NOMO-1 (cell line): ENCODE measurements at regions not wholly inside any gene's neighbourhood (a gene's known extent, or its start where the extent isn't known, plus 50 kb on each side); places are given as distances from the start of the nearest gene placed in this dataset.
A peak's percentile ranks its signal among the peaks of the same experiment; 100 is the strongest.

ENCODE experiments used
- DNase-seq, 2 experiments: peaks; one replicate each; lab custom pipeline; 2025; ENCODE audit not compliant: unreplicated experiment in 2 of 2; lab: John Stamatoyannopoulos, UW

DNA sequence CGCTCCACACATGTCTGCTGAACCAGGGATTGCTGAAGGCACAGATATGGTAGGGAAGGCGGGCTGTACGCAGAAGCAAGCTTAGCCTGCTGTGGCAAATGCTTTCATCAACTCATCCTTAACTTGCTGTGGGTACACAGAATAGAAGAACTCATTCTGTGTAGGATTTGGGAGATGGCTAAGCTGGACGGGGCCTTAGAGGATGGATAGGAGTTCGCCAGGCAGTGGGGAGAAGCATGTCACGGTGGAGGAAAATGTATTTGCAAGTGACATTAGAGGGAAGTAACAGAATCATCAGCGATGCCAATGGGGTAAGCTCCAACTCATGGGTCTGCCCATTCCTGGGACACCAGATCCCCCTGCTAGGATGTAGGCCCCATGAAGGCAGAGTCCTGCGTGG is 96.7 kb upstream of the SMIM21 start:
- no peak for DNase-seq

DNA sequence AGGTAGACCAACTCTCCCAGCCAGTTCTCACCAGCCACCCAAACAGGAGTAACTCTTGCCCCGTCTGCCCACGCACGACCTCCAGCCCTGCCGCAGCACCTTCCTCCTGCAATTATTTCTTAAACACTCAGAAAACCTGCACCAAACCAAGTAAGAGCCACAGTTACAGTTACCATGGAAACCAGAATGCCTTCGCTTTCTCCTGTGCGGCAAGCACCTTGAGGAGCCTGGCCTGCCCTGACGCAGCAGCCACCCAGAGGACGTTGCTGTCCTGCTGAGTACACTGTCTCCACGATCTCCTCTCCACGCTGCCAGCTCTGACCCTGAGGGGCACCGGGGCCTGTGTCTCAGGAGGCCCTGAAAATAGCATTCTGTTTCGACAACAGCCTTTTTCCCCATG is 94.3 kb upstream of the SMIM21 start:
- no peak for DNase-seq

DNA sequence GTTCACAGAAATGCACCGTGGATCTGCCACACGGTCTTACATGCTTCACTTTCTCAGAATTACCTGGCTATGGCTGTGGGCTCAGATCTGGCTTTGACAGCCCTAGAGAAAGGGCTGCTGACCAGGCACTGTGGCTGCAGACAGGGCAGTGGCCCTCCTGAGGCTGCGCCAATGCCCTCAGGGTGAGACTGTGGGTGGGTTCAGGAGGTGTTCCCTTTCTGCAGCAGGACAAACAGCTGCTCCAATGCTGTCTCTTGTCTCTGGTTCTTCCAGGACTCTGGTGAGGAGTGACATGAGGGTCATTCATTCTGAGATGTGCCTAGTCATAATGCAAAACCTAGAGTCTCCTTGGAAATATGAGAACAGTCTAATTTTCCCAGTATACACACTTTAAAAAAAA is 90.5 kb upstream of the SMIM21 start:
- DNase-seq = no peak

DNA sequence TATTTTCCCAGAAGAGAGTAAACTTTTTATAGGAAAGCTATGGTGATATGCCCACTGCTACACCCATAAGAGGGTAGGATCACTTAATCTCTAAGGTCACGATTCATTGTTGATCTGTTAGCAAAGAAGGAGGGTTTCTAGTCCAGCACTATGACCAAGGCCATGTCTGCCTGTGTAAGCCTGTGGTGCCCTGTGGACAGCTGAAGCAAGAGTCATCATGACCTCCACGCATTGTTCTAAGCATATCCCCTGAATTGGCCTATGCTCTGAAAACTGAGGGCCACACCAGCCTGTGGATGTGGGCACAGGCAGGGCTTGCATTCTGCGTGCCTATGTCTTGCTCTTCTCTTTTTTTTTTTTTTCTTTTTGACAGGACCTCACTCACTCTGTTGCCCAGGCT is 89.8 kb upstream of the SMIM21 start:
- DNase-seq = no peak

DNA sequence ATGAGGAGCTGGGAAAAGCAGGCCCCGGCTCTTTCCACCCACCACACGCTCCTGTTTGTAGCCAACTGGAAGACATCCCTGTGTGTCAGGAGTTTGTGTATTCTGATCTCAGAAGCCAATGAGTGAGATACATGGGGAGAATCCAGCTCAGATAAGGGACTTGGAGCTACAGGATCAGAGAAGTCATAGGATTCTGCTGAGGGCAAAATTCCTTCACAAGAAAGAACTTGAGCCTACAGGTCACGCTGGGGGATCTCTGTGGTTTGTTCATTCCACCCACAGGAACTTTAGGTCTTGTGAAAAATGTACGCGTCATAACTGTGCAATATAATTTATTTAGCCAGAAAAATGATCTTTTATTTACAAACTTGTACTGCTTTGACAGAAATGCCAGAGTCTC is 80.1 kb upstream of the SMIM21 start:
- DNase-seq = no peak

DNA sequence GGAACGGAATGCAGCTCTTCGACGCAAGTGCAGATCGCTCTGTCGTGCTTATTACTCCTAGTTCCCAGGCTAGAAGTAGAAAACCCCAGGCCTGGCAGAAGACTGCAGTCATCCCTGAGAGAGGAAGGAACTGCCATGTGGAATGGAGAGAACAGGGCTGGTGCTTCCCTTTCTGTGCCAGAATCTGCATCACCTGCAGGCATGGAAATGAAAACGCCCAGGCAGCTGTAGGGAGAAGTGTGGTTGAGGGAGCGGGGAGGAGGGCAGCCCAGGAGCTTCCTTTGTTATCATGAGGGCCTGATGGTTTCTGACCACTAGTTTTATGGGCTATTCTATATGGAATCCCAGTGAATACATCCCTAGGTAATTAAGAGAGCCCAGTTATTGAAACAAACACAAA is 79.4 kb upstream of the SMIM21 start:
- no peak for DNase-seq

DNA sequence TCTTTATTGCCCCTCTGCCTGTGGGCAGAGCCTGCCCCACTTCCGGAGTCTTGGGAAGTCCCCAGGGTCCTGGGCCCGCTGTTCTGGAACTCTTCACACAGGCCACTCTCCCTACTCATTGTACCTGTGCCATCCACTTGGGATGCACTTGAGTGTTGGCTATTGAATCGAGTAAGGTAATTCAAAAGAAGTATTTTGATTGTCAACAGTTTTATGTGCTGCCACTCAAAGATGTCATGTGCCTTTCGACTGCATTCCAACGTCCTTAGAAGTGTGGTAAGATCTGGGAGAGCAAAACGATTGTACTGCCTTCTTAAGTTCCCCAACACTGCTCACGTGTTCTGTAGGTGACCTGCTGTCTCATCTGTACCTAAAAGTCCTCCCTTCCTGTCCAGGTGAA is 77.0 kb upstream of the SMIM21 start:
- DNase-seq = no peak

DNA sequence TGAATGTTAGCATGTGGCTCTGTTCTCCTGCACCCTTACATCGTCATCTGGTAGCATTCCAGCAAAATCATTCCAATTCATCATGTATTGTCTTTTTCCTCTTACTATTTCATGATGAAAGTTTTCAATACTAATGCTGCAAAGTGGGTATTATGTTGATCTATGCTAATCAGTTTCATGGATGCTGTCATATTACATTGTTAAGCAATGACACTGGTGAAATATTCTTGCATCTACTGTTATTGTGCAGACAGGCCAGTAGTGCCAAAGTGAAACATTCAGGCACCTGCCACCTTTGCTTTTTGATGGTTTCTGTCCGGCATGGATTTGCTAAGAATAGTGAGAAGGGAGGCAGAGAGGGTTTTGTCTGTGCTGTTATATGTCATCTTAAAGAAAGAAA is 76.1 kb upstream of the SMIM21 start:
- no peak for DNase-seq

DNA sequence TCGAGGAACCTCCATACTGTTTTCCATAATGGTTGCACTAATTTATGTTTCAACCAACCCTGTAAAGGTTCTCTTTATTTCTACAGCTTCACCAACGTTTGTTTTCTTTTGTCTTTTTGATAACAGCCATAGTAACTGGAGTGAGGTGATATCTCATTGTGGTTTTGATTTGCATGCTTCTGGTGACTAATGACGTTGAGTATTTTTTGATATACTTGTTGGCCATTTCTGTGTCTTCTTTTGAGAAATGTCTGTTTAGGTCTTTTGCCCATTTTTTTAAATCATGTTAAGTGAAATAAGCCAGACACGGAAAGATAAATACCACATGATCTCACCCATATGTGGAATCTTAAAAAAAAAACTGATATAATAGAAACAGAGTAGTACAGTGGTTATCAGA is 74.8 kb upstream of the SMIM21 start:
- no peak for DNase-seq

DNA sequence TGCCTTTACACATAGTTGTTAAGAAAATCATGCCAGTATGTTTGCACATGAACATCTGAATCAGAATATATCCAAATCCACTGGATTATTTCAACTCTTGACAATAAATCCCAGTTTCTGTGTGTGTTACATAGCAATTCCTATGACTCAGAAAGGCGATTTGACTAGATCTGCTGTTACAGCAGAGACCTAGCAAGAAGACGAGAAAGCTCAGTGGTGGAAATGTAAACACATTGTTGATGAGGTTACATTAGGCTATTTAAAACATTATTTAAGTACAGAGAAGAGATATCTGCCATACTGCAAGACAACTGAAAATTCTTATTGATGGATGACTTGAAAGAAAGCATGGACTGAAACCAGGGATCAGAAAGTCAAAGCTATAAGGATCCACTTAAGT is 73.0 kb upstream of the SMIM21 start:
- no peak for DNase-seq

DNA sequence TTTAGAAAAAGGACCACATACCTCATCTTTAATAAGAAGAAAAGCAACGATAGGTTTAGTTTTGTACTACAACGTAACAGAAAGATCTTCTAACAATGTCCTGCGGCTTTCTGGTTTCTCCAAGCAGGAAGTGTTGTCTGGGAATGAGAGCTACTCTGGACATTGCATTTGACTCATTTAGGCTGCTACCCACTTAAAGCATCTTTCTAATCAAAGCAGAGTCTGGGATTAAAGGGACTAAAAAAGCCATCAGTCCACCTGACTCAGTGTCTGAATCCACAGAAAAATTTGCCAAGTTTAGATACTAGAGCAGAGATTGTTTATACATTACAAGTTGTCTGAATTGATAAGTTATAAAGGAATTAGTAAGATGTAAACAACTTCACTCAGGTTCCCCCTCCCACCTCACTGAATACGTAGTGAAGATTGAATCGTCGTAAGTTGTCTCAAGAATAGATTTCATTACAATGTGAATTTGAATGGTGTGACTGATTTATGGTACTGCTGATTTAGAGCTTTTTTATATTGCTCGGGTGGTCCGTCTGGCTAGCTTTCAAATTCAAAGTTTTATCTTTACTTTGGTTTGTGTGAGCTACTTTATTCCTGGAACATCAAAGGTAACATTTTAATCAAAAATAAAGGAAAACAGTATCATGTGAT is 70.2 kb upstream of the SMIM21 start:
- no peak for DNase-seq

DNA sequence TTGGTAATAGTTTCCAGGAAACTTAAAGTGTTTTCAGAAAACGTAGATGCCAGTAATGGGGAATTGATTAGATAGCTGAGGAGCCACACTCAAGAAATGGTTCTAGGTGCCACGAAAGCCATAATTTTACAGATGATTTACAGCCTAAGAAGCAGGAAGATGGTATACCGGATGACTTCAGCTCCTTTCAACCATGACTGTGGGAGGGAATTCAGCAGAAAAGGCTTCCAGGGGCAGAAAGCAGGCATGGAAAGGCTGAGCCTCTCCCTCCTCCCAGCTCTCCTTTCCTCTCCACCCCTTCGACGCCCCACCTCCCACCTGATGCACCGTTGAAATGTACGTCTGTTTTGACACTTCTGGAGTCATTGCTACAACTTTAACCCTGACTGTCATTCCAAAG is 68.6 kb upstream of the SMIM21 start:
- DNase-seq = no peak

DNA sequence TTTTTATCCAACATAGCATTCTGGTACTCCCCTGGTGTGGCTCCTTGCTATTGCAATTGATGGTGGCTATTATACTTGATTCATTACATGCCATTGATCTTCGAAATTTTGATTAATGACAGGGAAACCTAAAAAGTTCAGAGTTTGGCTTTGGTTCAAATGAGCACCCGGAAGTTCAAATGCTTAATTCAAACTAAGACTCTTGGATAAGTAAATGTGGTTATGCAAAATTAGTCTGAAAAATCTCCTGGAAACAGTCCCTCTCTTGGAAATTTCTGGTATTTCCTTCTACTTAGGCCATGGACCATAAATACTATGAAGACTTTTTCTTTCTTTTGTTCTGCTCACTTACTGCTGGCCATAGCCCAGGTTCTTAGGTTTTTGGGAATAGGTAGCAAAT is 65.3 kb upstream of the SMIM21 start:
- DNase-seq = no peak

DNA sequence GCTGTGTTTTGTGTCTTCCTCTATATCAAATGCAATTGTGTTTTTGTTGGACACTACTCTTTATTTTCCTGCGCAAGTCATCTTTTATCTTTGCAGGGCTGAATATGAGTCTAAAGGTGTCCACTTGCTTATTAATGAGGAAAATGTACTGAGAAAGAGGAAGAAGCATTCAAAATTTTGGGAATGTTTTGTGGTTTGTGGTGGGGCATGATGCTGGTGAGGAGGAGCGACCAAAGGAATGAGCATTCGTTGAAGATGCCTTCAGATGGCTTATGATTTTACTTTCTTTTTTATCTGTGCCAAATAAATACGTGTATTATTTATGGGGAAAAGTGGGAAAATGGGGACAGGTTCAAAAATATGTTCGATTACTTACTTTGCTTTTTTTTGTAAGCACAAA is 63.9 kb upstream of the SMIM21 start:
- DNase-seq = no peak

DNA sequence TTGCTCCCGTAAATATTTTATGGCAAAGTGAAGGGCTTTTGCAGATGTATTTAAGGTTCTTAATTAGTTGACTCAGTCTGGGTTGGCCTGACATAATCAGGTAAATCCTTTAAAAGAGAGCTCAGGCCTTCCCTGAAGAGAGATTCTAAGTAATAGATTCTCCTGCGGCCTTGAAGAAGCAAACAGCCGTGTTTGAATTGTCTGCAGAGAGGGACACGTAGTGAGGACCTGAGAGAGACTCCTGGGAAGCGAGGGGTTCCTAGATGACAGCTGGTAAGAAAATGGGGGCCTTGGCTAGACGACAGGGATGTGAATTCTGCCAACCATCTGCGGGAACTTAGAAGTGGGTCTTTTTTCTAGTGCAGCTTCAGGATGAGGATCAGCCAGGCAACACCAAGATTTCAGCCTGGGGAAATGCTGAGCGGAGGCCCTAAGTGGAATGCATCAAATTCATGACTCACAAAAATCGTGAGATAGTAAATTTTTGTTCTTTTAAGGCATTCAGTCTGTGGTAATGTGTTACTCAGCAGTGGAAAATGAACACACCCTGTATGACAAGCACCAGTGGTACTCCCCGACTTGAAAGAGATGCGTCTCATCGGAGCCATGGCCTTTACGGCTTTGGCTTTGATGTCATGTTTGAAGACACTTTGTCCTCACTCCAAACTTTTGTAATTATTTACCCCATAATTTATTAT is 62.1 kb upstream of the SMIM21 start:
- no peak for DNase-seq

DNA sequence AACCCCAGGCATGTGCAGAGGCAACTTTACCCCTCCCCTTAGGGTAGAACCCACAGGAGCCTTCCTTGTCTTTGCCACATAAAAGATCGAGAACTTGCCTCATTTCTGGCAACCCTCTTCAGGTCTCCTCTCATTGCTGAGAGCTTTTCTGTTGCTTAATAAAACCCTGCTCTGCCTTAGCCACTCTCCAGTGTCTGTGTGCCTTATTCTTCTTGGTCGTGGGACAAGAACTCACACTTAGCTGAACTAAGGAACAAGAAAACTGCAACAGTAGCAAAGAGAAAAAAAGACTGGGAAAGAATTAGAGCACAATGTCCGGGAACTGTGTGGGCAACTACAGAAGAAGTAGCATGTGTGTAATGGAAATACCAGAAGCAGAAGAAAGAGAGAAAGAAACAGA is 56.2 kb upstream of the SMIM21 start:
- no peak for DNase-seq

DNA sequence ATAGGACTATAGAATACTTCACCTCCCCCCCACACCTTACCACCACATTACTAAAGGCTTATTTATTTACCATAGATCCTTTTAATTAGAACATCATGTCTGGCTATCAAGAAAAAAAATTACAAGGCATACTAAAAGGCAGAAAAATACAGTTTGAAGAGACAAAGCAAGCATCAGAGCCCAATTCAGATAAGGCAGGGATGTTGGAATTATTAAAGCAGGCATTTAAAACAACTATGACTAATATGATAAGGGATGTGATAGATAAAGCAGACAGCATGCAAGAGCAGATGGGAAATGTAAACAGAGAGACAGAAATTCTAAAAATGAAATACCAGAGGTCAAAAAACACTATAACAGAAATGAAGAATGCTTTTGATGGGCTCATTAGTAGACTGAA is 55.4 kb upstream of the SMIM21 start:
- DNase-seq = no peak

DNA sequence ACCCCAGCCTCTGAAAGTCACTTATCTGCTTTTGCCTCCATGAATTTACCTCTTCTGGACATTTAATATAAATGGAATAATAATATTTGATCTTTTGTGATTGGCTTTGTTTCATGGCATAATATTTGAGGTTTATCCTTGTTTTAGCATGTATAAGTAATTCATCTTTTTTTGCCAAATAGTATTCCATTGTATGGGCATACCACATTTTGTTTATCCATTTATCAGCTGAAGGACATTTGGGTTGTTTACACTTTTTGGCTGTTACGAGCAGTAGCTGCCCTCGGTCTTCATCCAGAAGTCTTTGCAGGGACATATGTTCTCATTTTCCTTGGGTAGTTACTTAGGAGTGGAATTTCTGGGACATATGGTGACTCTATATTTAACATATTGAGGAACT is 53.0 kb upstream of the SMIM21 start:
- DNase-seq = no peak

DNA sequence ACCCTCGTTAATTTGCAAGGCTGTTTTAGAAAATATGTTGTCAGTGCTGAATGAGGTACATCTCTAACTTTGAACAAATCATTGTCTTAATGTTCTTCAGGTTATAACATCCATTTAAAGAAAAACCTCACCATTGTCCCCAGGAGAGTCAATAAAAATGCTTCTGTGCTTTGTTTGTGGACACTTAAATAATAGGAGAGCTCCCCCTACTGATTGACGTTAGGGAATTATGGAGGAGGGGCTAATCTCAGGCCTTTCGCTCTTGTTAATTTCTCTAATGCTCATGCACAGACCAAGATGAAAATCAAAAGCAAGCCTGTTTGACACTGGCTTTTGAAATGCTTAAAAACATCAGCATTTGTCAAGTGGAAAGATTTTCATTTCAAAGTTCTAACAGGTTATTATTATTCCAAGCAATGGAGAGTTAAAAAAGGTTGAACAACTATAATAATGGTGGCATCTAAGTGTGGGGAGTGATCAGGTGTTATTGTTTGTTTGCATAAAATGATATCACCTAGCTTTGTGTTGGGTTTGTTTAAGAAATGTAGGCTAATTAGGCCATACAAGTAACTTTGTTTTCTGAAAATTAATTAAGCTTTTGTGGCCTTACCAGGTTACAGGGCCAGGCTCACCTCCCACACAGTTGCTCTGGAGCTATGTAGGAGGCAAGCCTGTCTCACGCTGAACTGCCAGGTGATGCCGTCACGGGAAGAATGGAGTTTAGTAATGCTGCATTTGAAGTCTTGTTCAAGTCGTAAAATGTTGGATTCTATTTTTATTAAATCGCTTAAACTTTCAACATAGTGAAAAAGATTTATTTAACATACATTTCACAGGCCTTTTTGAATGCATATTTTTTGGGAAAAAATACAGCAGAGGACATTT is 51.7 kb upstream of the SMIM21 start:
- DNase-seq = peak in 1 of 2 experiments; percentile 29

DNA sequence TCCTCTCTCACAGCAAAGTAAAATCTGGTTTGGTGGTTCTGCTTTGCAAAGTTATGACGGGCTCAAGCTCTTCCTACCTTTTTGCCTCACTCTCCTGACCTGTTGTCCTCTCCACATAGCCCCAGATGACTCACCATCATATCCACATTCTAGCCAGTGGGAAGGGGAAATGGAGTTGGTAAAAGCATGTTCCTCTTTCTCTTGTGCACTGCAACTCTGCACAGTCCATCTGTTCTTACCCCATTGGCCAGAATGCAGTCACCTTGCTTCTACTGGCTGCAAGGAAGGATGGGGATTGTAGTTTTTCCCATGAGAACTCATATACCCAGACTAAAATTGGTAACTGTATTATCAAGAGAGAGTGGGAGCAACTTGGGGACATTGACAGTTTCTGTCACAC is 50.4 kb upstream of the SMIM21 start:
- peak; percentile 6 to 29 for DNase-seq
